SH-SY5Y (cell line): ENCODE measurements at regions not wholly inside any gene's neighbourhood (a gene's known extent, or its start where the extent isn't known, plus 50 kb on each side); places are given as distances from the start of the nearest gene placed in this dataset.

ENCODE experiments used
- GATA2 ChIP-seq: IDR thresholded peaks from 2 replicates; pipeline ENCODE4 v1.6.1; 2011; ENCODE audit warnings: mild to moderate bottlenecking, low read depth, low read length
- GATA3 ChIP-seq: IDR thresholded peaks from 2 replicates; pipeline ENCODE4 v1.6.1; 2011; ENCODE audit warnings: low read depth, mild to moderate bottlenecking, low read length, moderate library complexity

GRCh38 chr2:146634230-146635097 lies 1210.4 kb upstream of the ACVR2A start:
- TF ChIP-seq GATA3 = no peak
- no peak for TF ChIP-seq GATA2
